ENCODE measurements at regions not wholly inside any gene's neighbourhood (a gene's known extent, or its start where the extent isn't known, plus 50 kb on each side); places are given as distances from the start of the nearest gene placed in this dataset.

GRCh38 chr13:38463048-38463447 lies 113.4 kb downstream of the UFM1 start:
- TF ChIP-seq CTCF (IDR thresholded peaks at IDR 0.05): no peak
- no peak for TF ChIP-seq REST (IDR thresholded peaks at IDR 0.05; ENCODE audit: insufficient read depth in 1 of 2, low read depth in 2 of 2, low read length in 1 of 2)
- TF ChIP-seq POLR2AphosphoS5 (IDR thresholded peaks at IDR 0.05; ENCODE audit: low read depth, low read length): no peak
- no peak for TF ChIP-seq SIN3A (IDR thresholded peaks at IDR 0.05; ENCODE audit: borderline replicate concordance, insufficient read depth, low read depth, low read length)
- no peak for TF ChIP-seq TCF7L2 (IDR thresholded peaks at IDR 0.05; ENCODE audit: low read depth, low read length)
